Trophoblast cell (in vitro differentiated cells and primary cell): ENCODE measurements at regions not wholly inside any gene's neighbourhood (a gene's known extent, or its start where the extent isn't known, plus 50 kb on each side); places are given as distances from the start of the nearest gene placed in this dataset.

Experiments
- DNase-seq, 2 donors: peaks; one replicate each; pipeline ENCODE4 v3.0.0-alpha.2; 2016
- H2AFZ ChIP-seq: 2 replicates; pipeline ENCODE4 v1.6.1; 2013; ENCODE audit warnings: low read length, moderate library complexity, mild to moderate bottlenecking; ENCODE audit not compliant: insufficient read depth, poor library complexity
- H2AK5ac ChIP-seq: 2 replicates; pipeline ENCODE4 v1.6.1; 2013; ENCODE audit warnings: mild to moderate bottlenecking, low read length
- H2BK120ac ChIP-seq: 2 replicates; pipeline ENCODE4 v1.6.1; 2013; ENCODE audit warnings: low read length, mild to moderate bottlenecking, moderate library complexity; ENCODE audit not compliant: insufficient read depth, poor library complexity
- H2BK12ac ChIP-seq: 2 replicates; pipeline ENCODE4 v1.6.1; 2013; ENCODE audit warnings: mild to moderate bottlenecking, low read length, moderate library complexity
- H2BK5ac ChIP-seq: 2 replicates; pipeline ENCODE4 v1.6.1; 2013; ENCODE audit warnings: low read length, low read depth, moderate library complexity, mild to moderate bottlenecking; ENCODE audit not compliant: poor library complexity
- H3K14ac ChIP-seq: 2 replicates; pipeline ENCODE4 v1.6.1; 2013; ENCODE audit warnings: mild to moderate bottlenecking, low read length
- H3K18ac ChIP-seq: 2 replicates; pipeline ENCODE4 v1.6.1; 2013; ENCODE audit warnings: mild to moderate bottlenecking, low read length
- H3K23ac ChIP-seq: 2 replicates; pipeline ENCODE4 v1.6.1; 2013; ENCODE audit warnings: low read length
- H3K27ac ChIP-seq: 2 replicates; pipeline ENCODE4 v1.5.1; 2013; ENCODE audit warnings: low read depth, mild to moderate bottlenecking, inconsistent platforms, low read length, moderate library complexity
- H3K27me3 ChIP-seq: 2 replicates; pipeline ENCODE4 v1.6.1; 2013; ENCODE audit warnings: inconsistent platforms, mild to moderate bottlenecking, low read length, moderate library complexity; ENCODE audit not compliant: insufficient read depth
- H3K36me3 ChIP-seq, 2 experiments: 1 replicate in 1 of 2; 2 replicates in 1 of 2; pipeline ENCODE4 v1.6.1; 2013; ENCODE audit warnings: low read length in 2 of 2, mild to moderate bottlenecking in 2 of 2, moderate library complexity in 1 of 2; ENCODE audit not compliant: insufficient read depth in 2 of 2, control insufficient read depth in 1 of 2
- H3K4ac ChIP-seq: 2 replicates; pipeline ENCODE4 v1.6.1; 2013; ENCODE audit warnings: low read depth, mild to moderate bottlenecking, low read length, moderate library complexity
- H3K4me1 ChIP-seq, 2 experiments: 1 replicate in 1 of 2; 2 replicates in 1 of 2; pipeline ENCODE4 v1.6.1; 2013; ENCODE audit warnings: low read length in 2 of 2, mild to moderate bottlenecking in 2 of 2, moderate library complexity in 1 of 2; ENCODE audit not compliant: insufficient read depth in 2 of 2, control insufficient read depth in 1 of 2
- H3K4me2 ChIP-seq: 2 replicates; pipeline ENCODE4 v1.6.1; 2013; ENCODE audit warnings: inconsistent platforms, mild to moderate bottlenecking, low read length, moderate library complexity
- H3K4me3 ChIP-seq: 2 replicates; pipeline ENCODE4 v1.5.1; 2013; ENCODE audit warnings: mild to moderate bottlenecking, low read depth, low read length, inconsistent platforms
- H3K79me1 ChIP-seq: one replicate; pipeline ENCODE4 v1.6.1; 2013; ENCODE audit warnings: low read length
- H3K79me2 ChIP-seq: 2 replicates; pipeline ENCODE4 v1.6.1; 2013; ENCODE audit warnings: low read length, mild to moderate bottlenecking; ENCODE audit not compliant: control insufficient read depth, insufficient read depth, poor library complexity
- H3K9ac ChIP-seq: 2 replicates; pipeline ENCODE4 v1.6.1; 2013; ENCODE audit warnings: mild to moderate bottlenecking, low read length
- H3K9me3 ChIP-seq: 2 replicates; pipeline ENCODE4 v1.6.1; 2013; ENCODE audit warnings: low read depth, mild to moderate bottlenecking, control low read depth, inconsistent platforms, low read length; ENCODE audit not compliant: insufficient read depth
- H4K12ac ChIP-seq: 2 replicates; pipeline ENCODE4 v1.6.1; 2013; ENCODE audit warnings: low read depth, mild to moderate bottlenecking, low read length, moderate library complexity
- H4K8ac ChIP-seq: 2 replicates; pipeline ENCODE4 v1.6.1; 2013; ENCODE audit warnings: low read depth, mild to moderate bottlenecking, low read length, moderate library complexity
- H4K91ac ChIP-seq: one replicate; pipeline ENCODE4 v1.6.1; 2013; ENCODE audit warnings: low read depth, mild to moderate bottlenecking, low read length, moderate library complexity
- WGBS: extraction: QIAGEN DNeasy Blood & Tissue Kit; methylation state at CpG from one replicate; pipeline ENCODE4 v1.1.7; 2013; ENCODE audit warnings: missing lambda C conversion rate; ENCODE audit not compliant: insufficient read length, insufficient coverage; ENCODE audit errors: extremely low coverage; 5-methylcytosine and 5-hydroxymethylcytosine counted together

- Histone ChIP-seq H3K27ac (no peak overlapping the region), H3K79me1 (no peaks in the 10 kb centered on the region), H2BK5ac (no peak overlapping the region), H2AK5ac (no peak overlapping the region), H3K4me1 (no peaks in the 10 kb centered on the region), H3K4me3 (no peak overlapping the region), H3K4ac (no peak overlapping the region), H4K91ac (no peak overlapping the region), H4K12ac (no peak overlapping the region), H2AFZ (no peak overlapping the region), H3K9me3 (no peaks in the 10 kb centered on the region), H3K79me2 (no peaks in the 10 kb centered on the region), H3K18ac (no peak overlapping the region), H3K27me3 (no peaks in the 10 kb centered on the region), H3K36me3 (peaks cover 3 to 6% of the 10 kb centered on the region in 2 experiments), H3K23ac (no peak overlapping the region), H2BK120ac (no peak overlapping the region), H3K4me2 (no peak overlapping the region), H3K9ac (no peak overlapping the region), H4K8ac (no peak overlapping the region), H2BK12ac (no peak overlapping the region), H3K14ac (no peak overlapping the region)
- DNase-seq: no peak
- no CpG with 5 or more reads among the region's 8 CpGs for WGBS
Measured at GRCh38 chr6:144449911-144450597, 164.9 kb downstream of the UTRN start.

DNA sequence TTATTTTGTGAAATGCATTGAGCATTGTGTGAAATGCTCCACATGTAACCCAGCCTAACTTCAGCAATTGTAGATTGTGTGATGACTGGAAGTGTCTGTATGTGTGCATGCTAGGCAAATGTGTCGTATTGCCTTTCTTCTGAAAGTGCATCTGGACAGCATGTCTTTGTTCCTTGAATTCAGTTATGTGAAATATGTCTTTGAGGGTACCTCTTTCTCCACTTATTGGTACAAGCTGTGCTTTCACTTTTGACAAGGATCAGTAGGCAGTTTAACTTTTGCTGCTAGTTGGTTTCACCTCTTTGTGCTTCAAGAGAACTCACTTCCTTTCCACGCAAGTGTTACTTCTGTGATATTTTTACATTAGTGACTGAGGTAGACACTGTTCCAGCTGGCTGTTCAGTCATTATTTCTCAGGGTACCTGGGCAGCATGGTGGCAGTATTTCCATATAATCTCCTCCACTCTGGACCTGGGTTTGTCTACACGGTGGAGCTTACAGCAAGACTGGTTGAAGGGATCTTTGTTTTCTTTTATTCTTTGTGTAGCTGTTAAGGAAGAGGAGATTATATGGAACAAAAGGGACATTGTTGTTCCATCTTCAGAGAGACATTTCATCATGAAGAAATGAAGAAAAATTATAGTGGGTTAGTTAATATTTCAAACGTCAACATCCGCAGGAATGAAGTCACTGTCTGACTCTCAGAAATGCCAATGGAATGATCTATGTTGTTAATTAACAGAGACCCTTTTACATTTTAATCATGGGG, 175.4 kb downstream of the UTRN start:
- no peak overlapping the region for H2BK120ac ChIP-seq
- peaks cover 3 to 8% of the 10 kb centered on the region in 2 experiments for H3K36me3 ChIP-seq
- no peak overlapping the region for H2AK5ac ChIP-seq
- WGBS: no CpG with 5 or more reads among the region's 5 CpGs
- H4K8ac ChIP-seq: no peak overlapping the region
- no peak overlapping the region for H2BK5ac ChIP-seq
- H3K4me3 ChIP-seq: no peak overlapping the region
- H3K4ac ChIP-seq: no peak overlapping the region
- no peak overlapping the region for H3K9ac ChIP-seq
- no peak overlapping the region for H3K27ac ChIP-seq
- no peak overlapping the region for H3K4me2 ChIP-seq
- H3K4me1 ChIP-seq: no peaks in the 10 kb centered on the region
- no peak overlapping the region for H2AFZ ChIP-seq
- no peaks in the 10 kb centered on the region for H3K79me1 ChIP-seq
- H3K9me3 ChIP-seq: no peaks in the 10 kb centered on the region
- H3K14ac ChIP-seq: no peak overlapping the region
- H3K18ac ChIP-seq: no peak overlapping the region
- H3K23ac ChIP-seq: peak overlapping the region; percentile 71
- H2BK12ac ChIP-seq: no peak overlapping the region
- DNase-seq: no peak
- no peak overlapping the region for H4K12ac ChIP-seq
- no peaks in the 10 kb centered on the region for H3K79me2 ChIP-seq
- no peaks in the 10 kb centered on the region for H3K27me3 ChIP-seq
- H4K91ac ChIP-seq: no peak overlapping the region

DNA sequence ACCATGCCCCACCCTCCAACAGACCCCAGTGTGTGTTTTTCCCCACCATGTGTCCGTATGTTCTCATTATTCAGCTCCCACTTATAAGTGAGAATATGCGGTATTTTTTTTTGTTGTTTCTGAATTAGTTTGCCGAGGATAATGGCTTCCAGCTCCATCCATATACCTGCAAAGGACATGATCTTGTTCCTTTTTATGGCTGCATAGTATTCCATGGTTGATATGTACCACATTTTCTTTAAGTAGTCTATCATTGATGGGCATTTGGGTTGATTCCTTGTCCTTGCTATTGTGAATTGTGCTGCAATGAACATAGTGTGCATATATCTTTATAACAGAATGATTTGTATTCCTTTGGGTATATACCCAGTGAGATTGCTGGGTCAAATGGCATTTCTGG, 176.9 kb downstream of the UTRN start:
- no peak overlapping the region for H3K14ac ChIP-seq
- no peak overlapping the region for H2BK12ac ChIP-seq
- WGBS: no CpG with 5 or more reads among the region's 3 CpGs
- no peak overlapping the region for H3K27ac ChIP-seq
- no peak overlapping the region for H3K23ac ChIP-seq
- H3K4me3 ChIP-seq: no peak overlapping the region
- H3K4me2 ChIP-seq: no peak overlapping the region
- no peak overlapping the region for H3K4ac ChIP-seq
- H3K79me2 ChIP-seq: no peaks in the 10 kb centered on the region
- H3K4me1 ChIP-seq: peaks cover 2% of the 10 kb centered on the region in 2 experiments
- H3K9ac ChIP-seq: no peak overlapping the region
- H3K27me3 ChIP-seq: no peaks in the 10 kb centered on the region
- H3K36me3 ChIP-seq: peaks cover 3 to 10% of the 10 kb centered on the region in 2 experiments
- H3K18ac ChIP-seq: no peak overlapping the region
- no peak for DNase-seq
- H2AK5ac ChIP-seq: no peak overlapping the region
- H3K79me1 ChIP-seq: no peaks in the 10 kb centered on the region
- no peak overlapping the region for H4K8ac ChIP-seq
- no peak overlapping the region for H2AFZ ChIP-seq
- H3K9me3 ChIP-seq: no peaks in the 10 kb centered on the region
- H4K91ac ChIP-seq: no peak overlapping the region
- H2BK120ac ChIP-seq: no peak overlapping the region
- no peak overlapping the region for H2BK5ac ChIP-seq
- no peak overlapping the region for H4K12ac ChIP-seq

GRCh38 chr6:144466716-144467115, 181.6 kb downstream of the UTRN start:
- Histone ChIP-seq H3K9ac (no peak overlapping the region), H3K4me2 (no peak overlapping the region), H3K79me1 (no peaks in the 10 kb centered on the region), H2BK12ac (no peak overlapping the region), H4K8ac (no peak overlapping the region), H3K9me3 (no peaks in the 10 kb centered on the region), H3K36me3 (peaks cover 3 to 4% of the 10 kb centered on the region in 2 experiments), H2BK120ac (no peak overlapping the region), H2BK5ac (no peak overlapping the region), H4K12ac (no peak overlapping the region), H2AFZ (no peak overlapping the region), H3K4me1 (peaks cover 5 to 9% of the 10 kb centered on the region in 2 experiments), H3K27me3 (no peaks in the 10 kb centered on the region), H3K14ac (no peak overlapping the region), H3K18ac (no peak overlapping the region), H2AK5ac (no peak overlapping the region), H4K91ac (no peak overlapping the region), H3K79me2 (no peaks in the 10 kb centered on the region), H3K4me3 (no peak overlapping the region), H3K23ac (no peak overlapping the region), H3K27ac (no peak overlapping the region), H3K4ac (no peak overlapping the region)
- no peak for DNase-seq
- WGBS: no CpG with 5 or more reads among the region's 2 CpGs
